GM23338 (cell line): ENCODE measurements at regions not wholly inside any gene's neighbourhood (a gene's known extent, or its start where the extent isn't known, plus 50 kb on each side); places are given as distances from the start of the nearest gene placed in this dataset.

Experiments used
- CREB1 ChIP-seq: fragments of 250-450 bp; sonication (Bioruptor Pico); IDR thresholded peaks from 2 replicates; pipeline ENCODE4 v1.5.0; 2020; ENCODE audit warnings: low read depth, mild to moderate bottlenecking, moderate library complexity
- ETS1 ChIP-seq: IDR thresholded peaks from 2 replicates; pipeline ENCODE4 v1.6.1; 2016; ENCODE audit warnings: antibody characterized with exemption
- EZH2 ChIP-seq: fragments of 200-600 bp; sonication (generic); IDR thresholded peaks from one replicate; pipeline ENCODE4 v1.8.0; 2017; ENCODE audit warnings: antibody characterized with exemption, mild to moderate bottlenecking, low read depth; ENCODE audit not compliant: unreplicated experiment
- EZH2phosphoT487 ChIP-seq: fragments of 200-600 bp; sonication (generic); IDR thresholded peaks from one replicate; pipeline ENCODE4 v1.8.1; 2018; ENCODE audit warnings: antibody characterized with exemption; ENCODE audit not compliant: unreplicated experiment
- NANOG ChIP-seq: IDR thresholded peaks from 2 replicates; pipeline ENCODE4 v1.6.1; 2016; ENCODE audit warnings: antibody characterized with exemption, borderline replicate concordance
- POLR2AphosphoS5 ChIP-seq: IDR thresholded peaks from 2 replicates; pipeline ENCODE4 v1.6.1; 2016; ENCODE audit warnings: antibody characterized with exemption, low read depth
- STAT1 ChIP-seq: IDR thresholded peaks from one replicate; pipeline ENCODE4 v1.6.1; 2016; ENCODE audit warnings: antibody characterized with exemption; ENCODE audit not compliant: unreplicated experiment
- TF ChIP-seq, protein P1 (sequence below): IDR thresholded peaks from one replicate; pipeline ENCODE4 v1.6.1; 2018; ENCODE audit warnings: antibody characterized with exemption; ENCODE audit not compliant: unreplicated experiment
- TF ChIP-seq, protein P2 (sequence below), 2 experiments: fragments of 200-600 bp in 1 of 2; sonication (generic) in 1 of 2; conservative IDR thresholded peaks; 2 replicates each; pipeline versions ENCODE4 v1.5.1 to v1.6.1; 2016 to 2017; ENCODE audit warnings: antibody characterized with exemption in 2 of 2, low read depth in 2 of 2, mild to moderate bottlenecking in 2 of 2, moderate library complexity in 1 of 2

DNA sequence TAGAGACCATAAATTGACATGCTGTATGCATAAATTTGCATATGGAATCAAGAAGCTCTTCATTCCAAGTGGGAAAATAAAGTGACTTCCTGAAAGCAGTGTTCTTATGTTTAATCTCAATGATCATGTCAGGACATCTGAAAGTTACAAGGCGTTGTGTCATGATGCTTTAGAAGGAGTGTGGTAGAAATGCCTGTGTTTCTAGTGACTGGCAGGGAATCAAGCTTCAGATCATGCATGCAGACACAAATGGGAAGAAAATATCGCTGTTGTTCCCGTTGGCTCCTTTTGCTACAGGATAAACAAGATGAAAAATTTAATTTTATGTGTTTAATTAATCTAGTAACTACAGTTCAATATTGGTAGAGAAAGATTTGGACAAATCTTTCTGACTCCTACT, 298.1 kb upstream of the SYT1 start:
- TF ChIP-seq EZH2phosphoT487 = no peak
- TF ChIP-seq, protein P1, sequence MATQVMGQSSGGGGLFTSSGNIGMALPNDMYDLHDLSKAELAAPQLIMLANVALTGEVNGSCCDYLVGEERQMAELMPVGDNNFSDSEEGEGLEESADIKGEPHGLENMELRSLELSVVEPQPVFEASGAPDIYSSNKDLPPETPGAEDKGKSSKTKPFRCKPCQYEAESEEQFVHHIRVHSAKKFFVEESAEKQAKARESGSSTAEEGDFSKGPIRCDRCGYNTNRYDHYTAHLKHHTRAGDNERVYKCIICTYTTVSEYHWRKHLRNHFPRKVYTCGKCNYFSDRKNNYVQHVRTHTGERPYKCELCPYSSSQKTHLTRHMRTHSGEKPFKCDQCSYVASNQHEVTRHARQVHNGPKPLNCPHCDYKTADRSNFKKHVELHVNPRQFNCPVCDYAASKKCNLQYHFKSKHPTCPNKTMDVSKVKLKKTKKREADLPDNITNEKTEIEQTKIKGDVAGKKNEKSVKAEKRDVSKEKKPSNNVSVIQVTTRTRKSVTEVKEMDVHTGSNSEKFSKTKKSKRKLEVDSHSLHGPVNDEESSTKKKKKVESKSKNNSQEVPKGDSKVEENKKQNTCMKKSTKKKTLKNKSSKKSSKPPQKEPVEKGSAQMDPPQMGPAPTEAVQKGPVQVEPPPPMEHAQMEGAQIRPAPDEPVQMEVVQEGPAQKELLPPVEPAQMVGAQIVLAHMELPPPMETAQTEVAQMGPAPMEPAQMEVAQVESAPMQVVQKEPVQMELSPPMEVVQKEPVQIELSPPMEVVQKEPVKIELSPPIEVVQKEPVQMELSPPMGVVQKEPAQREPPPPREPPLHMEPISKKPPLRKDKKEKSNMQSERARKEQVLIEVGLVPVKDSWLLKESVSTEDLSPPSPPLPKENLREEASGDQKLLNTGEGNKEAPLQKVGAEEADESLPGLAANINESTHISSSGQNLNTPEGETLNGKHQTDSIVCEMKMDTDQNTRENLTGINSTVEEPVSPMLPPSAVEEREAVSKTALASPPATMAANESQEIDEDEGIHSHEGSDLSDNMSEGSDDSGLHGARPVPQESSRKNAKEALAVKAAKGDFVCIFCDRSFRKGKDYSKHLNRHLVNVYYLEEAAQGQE = no peak
- TF ChIP-seq STAT1 = no peak
- TF ChIP-seq, protein P2, sequence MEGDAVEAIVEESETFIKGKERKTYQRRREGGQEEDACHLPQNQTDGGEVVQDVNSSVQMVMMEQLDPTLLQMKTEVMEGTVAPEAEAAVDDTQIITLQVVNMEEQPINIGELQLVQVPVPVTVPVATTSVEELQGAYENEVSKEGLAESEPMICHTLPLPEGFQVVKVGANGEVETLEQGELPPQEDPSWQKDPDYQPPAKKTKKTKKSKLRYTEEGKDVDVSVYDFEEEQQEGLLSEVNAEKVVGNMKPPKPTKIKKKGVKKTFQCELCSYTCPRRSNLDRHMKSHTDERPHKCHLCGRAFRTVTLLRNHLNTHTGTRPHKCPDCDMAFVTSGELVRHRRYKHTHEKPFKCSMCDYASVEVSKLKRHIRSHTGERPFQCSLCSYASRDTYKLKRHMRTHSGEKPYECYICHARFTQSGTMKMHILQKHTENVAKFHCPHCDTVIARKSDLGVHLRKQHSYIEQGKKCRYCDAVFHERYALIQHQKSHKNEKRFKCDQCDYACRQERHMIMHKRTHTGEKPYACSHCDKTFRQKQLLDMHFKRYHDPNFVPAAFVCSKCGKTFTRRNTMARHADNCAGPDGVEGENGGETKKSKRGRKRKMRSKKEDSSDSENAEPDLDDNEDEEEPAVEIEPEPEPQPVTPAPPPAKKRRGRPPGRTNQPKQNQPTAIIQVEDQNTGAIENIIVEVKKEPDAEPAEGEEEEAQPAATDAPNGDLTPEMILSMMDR (conservative IDR thresholded peaks at IDR 0.05; ENCODE audit: low read depth in 2 of 2) = no peak
- TF ChIP-seq EZH2 = no peak
- TF ChIP-seq CREB1 (CRISPR knock-in tag) = no peak
- TF ChIP-seq POLR2AphosphoS5 = no peak
- TF ChIP-seq NANOG = no peak
- TF ChIP-seq ETS1 = no peak
